HEK293 (cell line): ENCODE measurements at regions not wholly inside any gene's neighbourhood (a gene's known extent, or its start where the extent isn't known, plus 50 kb on each side); places are given as distances from the start of the nearest gene placed in this dataset.

ENCODE experiments used
- CTCF ChIA-PET: fragments of 350-600 bp; formaldehyde crosslinking; extraction: SDS; loops from one replicate; lab custom pipeline; 2021; ENCODE audit warnings: antibody characterized with exemption; lab: Yijun Ruan, JAX
- POLR2A ChIA-PET: fragments of 300-600 bp; formaldehyde crosslinking; extraction: SDS; loops from one replicate; lab custom pipeline; 2020; ENCODE audit warnings: antibody characterized with exemption, inconsistent platforms; lab: Yijun Ruan, JAX
- H3K27ac ChIP-seq: fragments of 200-500 bp; sonication (Bioruptor generic); 2 replicates; pipeline ENCODE4 v1.5.1; 2014; ENCODE audit warnings: low read depth, low read length, control low read depth, inconsistent platforms; ENCODE audit errors: extremely low read depth
- H3K36me3 ChIP-seq, 2 experiments: fragments of 200-500 bp in 1 of 2; sonication (Bioruptor generic) in 1 of 2; 1 replicate in 1 of 2; 2 replicates in 1 of 2; pipeline ENCODE4 v1.5.1; 2014 to 2017; ENCODE audit warnings: inconsistent platforms in 2 of 2, low read length in 2 of 2; ENCODE audit not compliant: control insufficient read depth in 2 of 2, insufficient read depth in 1 of 2
- H3K4me1 ChIP-seq: fragments of 200-500 bp; sonication (Bioruptor generic); 2 replicates; pipeline ENCODE4 v1.5.1; 2014; ENCODE audit warnings: mild to moderate bottlenecking, low read length, inconsistent platforms; ENCODE audit not compliant: control insufficient read depth, insufficient read depth
- H3K4me3 ChIP-seq: 2 replicates; pipeline ENCODE4 v1.5.1; 2011; ENCODE audit warnings: low read depth, mild to moderate bottlenecking, control low read depth, low read length, moderate library complexity
- H3K9me3 ChIP-seq: fragments of 200-500 bp; sonication (Bioruptor generic); 2 replicates; pipeline ENCODE4 v1.5.1; 2014; ENCODE audit warnings: low read depth, low read length, inconsistent platforms; ENCODE audit not compliant: control insufficient read depth, insufficient read depth
- ATF2 ChIP-seq: fragments of 450-650 bp; formaldehyde crosslinking; IDR thresholded peaks from 2 replicates; pipeline ENCODE4 v1.5.1; 2016; ENCODE audit warnings: missing biosample characterization, missing genetic modification characterization, low read depth
- CTCF ChIP-seq: fragments of 450-650 bp; formaldehyde crosslinking; IDR thresholded peaks from 2 replicates; pipeline ENCODE4 v1.5.1; 2016; ENCODE audit warnings: missing biosample characterization, missing genetic modification characterization
- GLIS2 ChIP-seq: fragments of 450-650 bp; formaldehyde crosslinking; IDR thresholded peaks from 2 replicates; pipeline ENCODE4 v1.5.1; 2016; ENCODE audit warnings: missing biosample characterization, missing genetic modification characterization
- SP2 ChIP-seq: fragments of 450-650 bp; formaldehyde crosslinking; IDR thresholded peaks from 2 replicates; pipeline ENCODE4 v1.5.1; 2016; ENCODE audit warnings: missing biosample characterization, missing genetic modification characterization
- TRIM28 ChIP-seq: IDR thresholded peaks from 2 replicates; pipeline ENCODE4 v1.6.1; 2011; ENCODE audit warnings: low read length, control low read depth, borderline replicate concordance
- TSHZ1 ChIP-seq: fragments of 450-650 bp; formaldehyde crosslinking; IDR thresholded peaks from 2 replicates; pipeline ENCODE4 v1.5.1; 2016; ENCODE audit warnings: missing biosample characterization, missing genetic modification characterization, borderline replicate concordance
- ZFP37 ChIP-seq: fragments of 450-650 bp; formaldehyde crosslinking; IDR thresholded peaks from 2 replicates; pipeline ENCODE4 v1.5.1; 2016; ENCODE audit warnings: missing biosample characterization, missing genetic modification characterization
- ZNF155 ChIP-seq: fragments of 450-650 bp; formaldehyde crosslinking; IDR thresholded peaks from 2 replicates; pipeline ENCODE4 v1.5.1; 2016; ENCODE audit warnings: missing biosample characterization, missing genetic modification characterization
- ZNF350 ChIP-seq: fragments of 450-650 bp; formaldehyde crosslinking; IDR thresholded peaks from 2 replicates; pipeline ENCODE4 v1.5.0; 2017; ENCODE audit warnings: missing biosample characterization, mild to moderate bottlenecking, missing genetic modification characterization
- ZNF513 ChIP-seq: fragments of 450-650 bp; IDR thresholded peaks from 2 replicates; pipeline ENCODE4 v1.5.1; 2018; ENCODE audit warnings: missing biosample characterization, missing genetic modification characterization
- ZNF596 ChIP-seq: fragments of 450-650 bp; IDR thresholded peaks from 2 replicates; pipeline ENCODE4 v1.5.0; 2018; ENCODE audit warnings: missing biosample characterization, mild to moderate bottlenecking, missing genetic modification characterization, moderate library complexity
- ZNF654 ChIP-seq: fragments of 450-650 bp; formaldehyde crosslinking; IDR thresholded peaks from 2 replicates; pipeline ENCODE4 v1.5.1; 2016; ENCODE audit warnings: low read depth, missing biosample characterization, missing genetic modification characterization
- ZNF76 ChIP-seq: fragments of 450-650 bp; formaldehyde crosslinking; IDR thresholded peaks from 2 replicates; pipeline ENCODE4; 2016; ENCODE audit warnings: low read depth, missing biosample characterization, missing genetic modification characterization, borderline replicate concordance
- ZNF837 ChIP-seq: fragments of 450-650 bp; formaldehyde crosslinking; IDR thresholded peaks from 2 replicates; pipeline ENCODE4 v1.5.1; 2016; ENCODE audit warnings: missing biosample characterization, missing genetic modification characterization

GRCh38 chr2:207474863-207475485, 54.8 kb upstream of the CREB1 start:
- CTCF ChIA-PET: interaction anchor here (0.7 to 3.5 kb wide), 6 partner anchors 19 to 682 kb away, joined by 3 to 34 read pairs (median 6); no protein-coding TSS in a partner anchor
- H3K9me3 ChIP-seq: no peaks in the 10 kb centered on the region
- no peak overlapping the region for H3K27ac ChIP-seq
- POLR2A ChIA-PET: no interaction called here
- no peaks in the 10 kb centered on the region for H3K36me3 ChIP-seq
- TF ChIP-seq GLIS2 (tag by site-specific recombination) (no peak), TRIM28 (no peak), ZFP37 (tag by site-specific recombination) (no peak), ZNF654 (tag by site-specific recombination) (peak; percentile 73), SP2 (tag by site-specific recombination) (no peak), TSHZ1 (tag by site-specific recombination) (no peak), ZNF837 (tag by site-specific recombination) (no peak), ZNF513 (tag by site-specific recombination) (no peak), ZNF76 (tag by site-specific recombination) (no peak), ATF2 (tag by site-specific recombination) (no peak), ZNF350 (tag by site-specific recombination) (no peak), ZNF155 (tag by site-specific recombination) (no peak), CTCF (tag by site-specific recombination) (peak; percentile 18; the same call in 1 of the 2 replicates)
- TF ChIP-seq, all 188 proteins: peak for 2
- no peaks in the 10 kb centered on the region for H3K4me1 ChIP-seq
- H3K4me3 ChIP-seq: no peak overlapping the region

GRCh38 chr2:207475546-207475945, 54.2 kb upstream of the CREB1 start:
- CTCF ChIA-PET: interaction anchor here (0.7 to 2.4 kb wide), 7 partner anchors 9 to 675 kb away, joined by 3 to 12 read pairs (median 3); no protein-coding TSS in a partner anchor
- POLR2A ChIA-PET: no interaction called here
- no peak for TF ChIP-seq ZNF596 (tag by site-specific recombination)
- no peaks in the 10 kb centered on the region for H3K36me3 ChIP-seq
- no peaks in the 10 kb centered on the region for H3K9me3 ChIP-seq
- no peak overlapping the region for H3K27ac ChIP-seq
- H3K4me1 ChIP-seq: no peaks in the 10 kb centered on the region
- H3K4me3 ChIP-seq: no peak overlapping the region
